GM13976 (cell line): ENCODE measurements at regions not wholly inside any gene's neighbourhood (a gene's known extent, or its start where the extent isn't known, plus 50 kb on each side); places are given as distances from the start of the nearest gene placed in this dataset.

Experiments
- DNase-seq: peaks from one replicate; pipeline ENCODE4 v3.0.0; 2012; ENCODE audit warnings: low spot score
- in situ Hi-C: fragments of 300-500 bp; cut with MboI; formaldehyde crosslinking; loops from one replicate; pipeline ENCODE4 v1.12.0; 2022; ENCODE audit warnings: low sequenced_read_pairs, mixed read lengths, inconsistent platforms; ENCODE audit not compliant: unreplicated experiment
- TF ChIP-seq, protein P1 (sequence below): IDR thresholded peaks from 2 replicates; pipeline ENCODE4 v1.5.1; 2012; ENCODE audit warnings: borderline replicate concordance, mild to moderate bottlenecking; ENCODE audit not compliant: insufficient read depth; ENCODE audit errors: extremely low read depth, missing control alignments, control extremely low read depth

DNA sequence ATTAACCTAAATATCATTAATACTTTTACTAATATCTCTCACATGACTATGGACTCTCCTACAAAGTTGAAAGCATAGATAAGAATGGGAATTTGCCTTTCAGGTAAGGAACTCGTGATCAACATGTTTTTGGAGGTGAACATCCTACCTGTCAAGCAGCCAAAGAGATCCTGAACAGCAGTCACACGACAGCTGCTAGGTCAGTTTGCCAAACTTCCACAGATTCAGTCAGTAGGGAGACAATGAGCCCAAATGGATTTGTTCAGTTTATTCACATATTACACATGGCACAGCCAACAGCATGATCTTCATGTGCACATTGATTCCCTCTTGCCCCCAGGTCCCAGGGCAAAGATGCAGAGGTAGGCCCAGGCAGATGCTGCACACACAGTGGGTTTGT lies 86.1 kb upstream of the LOC128125822 start:
- TF ChIP-seq, protein P1, sequence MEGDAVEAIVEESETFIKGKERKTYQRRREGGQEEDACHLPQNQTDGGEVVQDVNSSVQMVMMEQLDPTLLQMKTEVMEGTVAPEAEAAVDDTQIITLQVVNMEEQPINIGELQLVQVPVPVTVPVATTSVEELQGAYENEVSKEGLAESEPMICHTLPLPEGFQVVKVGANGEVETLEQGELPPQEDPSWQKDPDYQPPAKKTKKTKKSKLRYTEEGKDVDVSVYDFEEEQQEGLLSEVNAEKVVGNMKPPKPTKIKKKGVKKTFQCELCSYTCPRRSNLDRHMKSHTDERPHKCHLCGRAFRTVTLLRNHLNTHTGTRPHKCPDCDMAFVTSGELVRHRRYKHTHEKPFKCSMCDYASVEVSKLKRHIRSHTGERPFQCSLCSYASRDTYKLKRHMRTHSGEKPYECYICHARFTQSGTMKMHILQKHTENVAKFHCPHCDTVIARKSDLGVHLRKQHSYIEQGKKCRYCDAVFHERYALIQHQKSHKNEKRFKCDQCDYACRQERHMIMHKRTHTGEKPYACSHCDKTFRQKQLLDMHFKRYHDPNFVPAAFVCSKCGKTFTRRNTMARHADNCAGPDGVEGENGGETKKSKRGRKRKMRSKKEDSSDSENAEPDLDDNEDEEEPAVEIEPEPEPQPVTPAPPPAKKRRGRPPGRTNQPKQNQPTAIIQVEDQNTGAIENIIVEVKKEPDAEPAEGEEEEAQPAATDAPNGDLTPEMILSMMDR, result no peak
- in situ Hi-C loops, result no loop called here
- no peak for DNase-seq

DNA sequence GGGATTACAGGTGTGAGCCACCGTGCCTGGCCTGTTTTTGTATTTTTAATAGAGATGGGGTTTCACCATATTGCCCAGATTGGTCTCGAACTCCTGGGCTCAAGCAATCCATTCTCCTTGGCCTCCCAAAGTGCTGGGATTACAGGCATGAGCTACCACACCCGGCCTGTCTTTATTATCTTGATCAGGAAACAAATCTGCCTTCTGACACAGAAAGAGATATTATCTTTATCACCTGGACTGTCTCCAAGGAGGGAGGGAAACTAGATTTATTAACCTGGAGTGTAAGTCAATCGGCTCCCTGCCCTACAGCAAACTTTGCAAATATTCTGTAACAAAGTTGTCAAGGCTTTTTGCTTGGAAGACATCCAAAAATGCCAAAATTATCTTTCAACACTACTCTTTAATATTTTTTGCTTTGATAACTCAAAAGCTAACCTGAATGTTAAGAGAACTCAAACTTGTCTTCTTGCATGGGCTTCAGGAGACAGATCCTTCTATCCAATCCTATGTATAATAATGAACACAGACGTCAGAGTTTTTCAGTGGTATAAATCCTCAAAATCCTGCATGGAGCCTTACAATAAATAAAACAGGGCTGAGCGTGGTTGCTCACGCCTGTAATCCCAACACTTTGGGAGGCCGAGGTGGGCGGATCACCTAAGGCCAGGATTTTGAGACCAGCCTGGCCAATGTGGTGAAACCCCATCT lies 85.0 kb upstream of the LOC128125822 start:
- TF ChIP-seq, protein P1, result no peak
- in situ Hi-C loops, result no loop called here

DNA sequence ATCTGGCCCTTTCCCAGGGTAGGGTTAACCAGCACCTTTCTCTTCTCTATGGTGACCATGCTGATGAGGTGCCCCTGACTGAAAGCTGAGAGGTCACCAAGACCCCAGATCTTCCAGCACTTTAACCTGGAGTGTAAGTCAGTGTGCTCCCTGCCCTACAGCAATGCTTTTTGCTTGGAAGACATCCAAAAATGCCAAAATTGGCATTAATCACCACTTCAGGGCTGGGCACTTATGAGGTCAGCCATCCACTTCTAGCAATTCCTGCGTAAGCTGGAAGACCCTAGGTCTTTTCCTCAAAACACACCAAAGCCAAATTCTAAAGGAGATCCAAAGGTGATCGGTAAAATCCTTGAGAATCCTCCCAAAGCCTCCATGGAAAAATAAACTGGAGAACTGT lies 81.2 kb upstream of the LOC128125822 start:
- in situ Hi-C loops, result no loop called here
- no peak for DNase-seq
- TF ChIP-seq, protein P1, result no peak

More for the DNA sequence above, 85.0 kb upstream of the LOC128125822 start:
- DNase-seq, result no peak

DNA sequence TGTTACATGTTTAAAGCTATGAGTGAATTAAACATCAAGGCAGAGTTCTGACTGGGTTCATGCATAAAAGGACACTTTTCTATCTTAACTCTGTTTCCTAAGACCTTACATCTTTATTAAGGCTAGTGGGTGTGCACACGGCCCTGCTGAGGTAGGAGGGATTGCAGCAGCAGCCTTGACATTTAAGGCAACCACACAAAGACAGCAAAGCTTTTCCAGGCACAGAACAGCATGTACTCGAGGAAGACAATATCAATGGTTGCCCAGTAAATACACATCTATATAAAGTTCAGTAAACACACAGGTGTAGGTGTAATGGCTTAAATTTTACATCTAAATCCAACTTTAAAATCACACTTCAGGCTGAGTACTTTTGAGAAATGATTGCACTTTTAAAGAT lies 79.8 kb upstream of the LOC128125822 start:
- no peak for DNase-seq
- TF ChIP-seq, protein P1, result no peak
- in situ Hi-C loops, result no loop called here

DNA sequence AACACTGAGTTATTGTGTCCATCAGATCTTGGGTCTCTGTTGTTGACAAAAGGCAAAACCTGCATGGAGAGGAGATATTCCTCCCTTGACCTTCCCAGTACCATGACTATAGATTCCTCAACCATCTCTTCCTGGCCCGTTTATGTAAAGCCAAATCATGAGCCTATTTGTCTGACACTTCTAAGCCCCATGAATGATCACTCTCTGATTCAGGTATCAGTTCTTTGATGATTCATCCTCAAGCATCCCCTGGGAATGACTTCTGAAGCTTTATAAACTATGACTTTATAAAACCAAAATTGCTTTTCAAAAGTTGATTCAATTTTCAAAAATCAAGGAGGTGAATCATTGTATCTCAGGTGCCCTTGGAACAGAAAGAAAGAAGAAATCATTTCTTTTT lies 78.7 kb upstream of the LOC128125822 start:
- TF ChIP-seq, protein P1, result no peak
- in situ Hi-C loops, result no loop called here
- DNase-seq, result no peak

DNA sequence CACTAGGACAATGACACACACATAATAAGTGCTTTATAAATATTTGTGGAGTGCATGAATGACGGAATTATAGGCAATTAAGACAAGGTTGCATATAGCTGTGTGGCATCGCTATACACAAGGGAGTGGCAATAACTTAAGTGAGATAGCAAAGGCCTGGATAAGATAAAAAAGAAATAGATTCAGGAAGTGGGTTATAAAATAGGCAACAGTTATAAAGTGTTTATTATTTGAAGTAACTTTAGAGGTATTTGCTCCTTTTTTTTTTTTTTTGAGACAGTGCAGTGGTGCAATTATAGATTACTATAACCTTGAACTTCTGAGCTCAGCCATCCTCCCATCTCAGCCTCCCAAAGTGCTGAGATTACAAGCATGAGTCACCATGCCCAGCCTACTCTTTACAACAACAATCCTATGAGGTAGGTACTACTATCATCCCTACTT lies 75.9 kb upstream of the LOC128125822 start:
- in situ Hi-C loops, result no loop called here
- no peak for DNase-seq
- TF ChIP-seq, protein P1, result no peak
